HPDE6-E6E7 (cell line): ENCODE measurements at regions not wholly inside any gene's neighbourhood (a gene's known extent, or its start where the extent isn't known, plus 50 kb on each side); places are given as distances from the start of the nearest gene placed in this dataset.
"Not testable (repeated sequence)": the region's sequence is repeated elsewhere in the genome, so short reads cannot be mapped to it uniquely, and the experiment has no call there.

Source experiments
- DNase-seq: peaks from one replicate; pipeline ENCODE4 v3.0.0; 2011; ENCODE audit warnings: missing footprints; ENCODE audit errors: extremely low spot score

GRCh38 chr5:159503236-159503635, 172.9 kb upstream of the IL12B start:
- no peak for DNase-seq

- no peak for DNase-seq
Measured at GRCh38 chr5:159504106-159504856, 174.0 kb upstream of the IL12B start.

- DNase-seq, result peak; percentile 27
Measured at GRCh38 chr5:159504857-159505304, 174.6 kb upstream of the IL12B start.

GRCh38 chr5:159507055-159507454, 176.8 kb upstream of the IL12B start:
- no peak for DNase-seq

- DNase-seq, result no peak
Measured at GRCh38 chr5:159507661-159508060, 177.4 kb upstream of the IL12B start.

- no peak for DNase-seq
Measured at GRCh38 chr5:159508344-159508743, 178.1 kb upstream of the IL12B start.

GRCh38 chr5:159509002-159509660, 178.8 kb upstream of the IL12B start:
- DNase-seq, result no peak

GRCh38 chr5:159510282-159510681, 180.0 kb upstream of the IL12B start:
- no peak for DNase-seq

- DNase-seq, result no peak
Measured at GRCh38 chr5:159511570-159511969, 181.3 kb upstream of the IL12B start.

- DNase-seq, result no peak
Measured at GRCh38 chr5:159512064-159512463, 181.8 kb upstream of the IL12B start.

- no peak for DNase-seq
Measured at GRCh38 chr5:159514229-159514810, 184.0 kb upstream of the IL12B start.

GRCh38 chr5:159515197-159515596, 184.9 kb upstream of the IL12B start:
- no peak for DNase-seq

- peak; percentile 59 for DNase-seq
Measured at GRCh38 chr5:159515909-159516415, 185.7 kb upstream of the IL12B start.

GRCh38 chr5:159518371-159518770, 188.1 kb upstream of the IL12B start:
- no peak for DNase-seq

GRCh38 chr5:159519365-159519764, 189.1 kb upstream of the IL12B start:
- DNase-seq, result no peak

- no peak for DNase-seq
Measured at GRCh38 chr5:159522841-159523240, 192.6 kb upstream of the IL12B start.

GRCh38 chr5:159524279-159524678, 194.0 kb upstream of the IL12B start:
- DNase-seq, result not testable (repeated sequence)

- no peak for DNase-seq
Measured at GRCh38 chr5:159525117-159525516, 194.8 kb upstream of the IL12B start.

- no peak for DNase-seq
Measured at GRCh38 chr5:159527546-159528254, 197.4 kb upstream of the IL12B start.

- DNase-seq, result no peak
Measured at GRCh38 chr5:159531554-159532105, 201.3 kb upstream of the IL12B start.

GRCh38 chr5:159533197-159533596, 202.9 kb upstream of the IL12B start:
- DNase-seq, result no peak

GRCh38 chr5:159536166-159536565, 205.9 kb upstream of the IL12B start:
- DNase-seq, result no peak
